Fibroblast of lung (primary cell): ENCODE measurements at regions not wholly inside any gene's neighbourhood (a gene's known extent, or its start where the extent isn't known, plus 50 kb on each side); places are given as distances from the start of the nearest gene placed in this dataset.

ENCODE experiments used
- DNase-seq, 2 donors: peaks; one replicate each; pipeline versions ENCODE4 v3.0.0 to v3.0.0-alpha.2; 2010; ENCODE audit warnings: low read depth in 2 of 2
- H2AFZ ChIP-seq: 2 replicates; pipeline ENCODE4 v1.5.1; 2012; ENCODE audit warnings: low read length, control low read depth, inconsistent platforms
- H3K27ac ChIP-seq: 2 replicates; pipeline ENCODE4 v1.5.1; 2011; ENCODE audit warnings: low read length, control low read depth; ENCODE audit not compliant: insufficient read depth
- H3K27me3 ChIP-seq: 2 replicates; pipeline ENCODE4 v1.5.1; 2011; ENCODE audit warnings: mild to moderate bottlenecking, low read length; ENCODE audit not compliant: control insufficient read depth, insufficient read depth
- H3K36me3 ChIP-seq: 2 replicates; pipeline ENCODE4 v1.5.1; 2011; ENCODE audit warnings: low read length; ENCODE audit not compliant: control insufficient read depth, insufficient read depth
- H3K4me1 ChIP-seq: 2 replicates; pipeline ENCODE4 v1.5.1; 2011; ENCODE audit warnings: low read length; ENCODE audit not compliant: control insufficient read depth, insufficient read depth; ENCODE audit errors: extremely low read depth
- H3K4me2 ChIP-seq: 2 replicates; pipeline ENCODE4 v1.5.1; 2011; ENCODE audit warnings: low read length, control low read depth; ENCODE audit not compliant: insufficient read depth; ENCODE audit errors: extremely low read depth
- H3K4me3 ChIP-seq, 4 experiments: fragments of 200-600 bp in 1 of 4; sonication (generic) in 1 of 4; replicated peaks in 1 of 4; 2 replicates each; pipeline ENCODE4 v1.5.1; 2011 to 2016; ENCODE audit warnings: low read length in 4 of 4, low read depth in 3 of 4, mild to moderate bottlenecking in 3 of 4, control low read depth in 2 of 4, inconsistent platforms in 1 of 4, mixed read lengths in 1 of 4; ENCODE audit not compliant: insufficient read depth in 1 of 4; ENCODE audit errors: control extremely low read depth in 1 of 4
- H3K79me2 ChIP-seq: 2 replicates; pipeline ENCODE4 v1.5.1; 2012; ENCODE audit warnings: mild to moderate bottlenecking, low read length, inconsistent platforms; ENCODE audit not compliant: control insufficient read depth, insufficient read depth
- H3K9ac ChIP-seq: 2 replicates; pipeline ENCODE4 v1.5.1; 2011; ENCODE audit warnings: mild to moderate bottlenecking, low read length, control low read depth; ENCODE audit not compliant: insufficient read depth
- H3K9me3 ChIP-seq: 2 replicates; pipeline ENCODE4 v1.5.1; 2012; ENCODE audit warnings: low read depth, low read length; ENCODE audit not compliant: control insufficient read depth, insufficient read depth
- H4K20me1 ChIP-seq: 2 replicates; pipeline ENCODE4 v1.5.1; 2011; ENCODE audit warnings: low read length; ENCODE audit not compliant: control insufficient read depth, insufficient read depth; ENCODE audit errors: extremely low read depth
- CTCF ChIP-seq, 2 donors: IDR thresholded peaks in 1 of 2; conservative IDR thresholded peaks in 1 of 2; 1 replicate in 1 of 2; 2 replicates in 1 of 2; pipeline ENCODE4 v1.5.1; 2011 to 2012; ENCODE audit warnings: low read length in 2 of 2, control low read depth in 1 of 2, inconsistent platforms in 1 of 2, low read depth in 1 of 2, mild to moderate bottlenecking in 1 of 2
- EZH2 ChIP-seq: IDR thresholded peaks from 2 replicates; pipeline ENCODE4 v1.5.1; 2012; ENCODE audit warnings: low read length, control low read depth, mild to moderate bottlenecking; ENCODE audit errors: missing control alignments

- peak overlapping the region; percentile 7 for H3K9ac ChIP-seq
- peak in 1 of 2 donors; percentile 13 for DNase-seq
- H2AFZ ChIP-seq = no peak overlapping the region
- peak overlapping the region; percentile 65 to 78 (median 73) for H3K4me3 ChIP-seq
- no peaks in the 10 kb centered on the region for H3K36me3 ChIP-seq
- H3K27ac ChIP-seq = peak overlapping the region; percentile 74
- H3K9me3 ChIP-seq = no peaks in the 10 kb centered on the region
- H3K27me3 ChIP-seq = no peaks in the 10 kb centered on the region
- H3K4me1 ChIP-seq = peaks cover 24% of the 10 kb centered on the region
- no peak for TF ChIP-seq CTCF (conservative IDR thresholded peaks at IDR 0.05 in 1 of 2, IDR thresholded peaks at IDR 0.05 in 1 of 2; ENCODE audit: low read depth in 1 of 2, low read length in 2 of 2)
- TF ChIP-seq EZH2 = no peak
- H4K20me1 ChIP-seq = no peaks in the 10 kb centered on the region
- peak overlapping the region; percentile 94 for H3K4me2 ChIP-seq
- H3K79me2 ChIP-seq = peaks cover 36% of the 10 kb centered on the region
These were observed 161.1 kb upstream of the GRK3 start for GRCh38 chr22:25403284-25403810.

DNA sequence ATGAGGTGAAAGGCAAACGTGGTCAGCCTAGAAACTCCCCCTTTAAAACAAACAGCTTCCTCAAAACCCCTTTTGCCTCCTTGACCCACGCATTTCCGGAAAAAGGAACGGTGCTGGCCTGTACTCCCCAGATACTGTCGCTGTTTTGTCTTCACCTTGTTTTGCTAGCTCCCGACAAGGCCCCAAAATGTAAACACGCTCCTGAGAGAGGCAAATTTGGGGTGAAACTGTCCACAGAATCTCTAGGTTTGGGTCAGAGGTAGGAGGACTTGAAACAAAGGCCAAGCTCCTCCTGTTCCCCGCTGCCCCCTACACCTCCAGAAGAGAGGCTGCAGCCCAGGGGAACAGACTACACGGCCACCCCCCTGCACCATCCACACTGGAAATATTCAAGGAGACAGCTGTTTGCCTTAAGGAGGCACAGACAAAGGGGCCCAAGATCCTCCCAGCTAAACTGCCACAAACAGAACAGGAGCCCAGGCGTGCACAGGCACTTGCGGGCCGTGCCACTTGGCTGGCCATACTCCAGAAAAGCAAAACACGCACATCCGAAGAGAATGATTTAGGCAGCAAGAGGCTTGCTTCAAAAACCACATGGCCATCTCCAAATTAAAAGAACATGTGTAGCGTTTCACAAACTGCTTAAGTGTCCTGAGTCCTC is 160.5 kb upstream of the GRK3 start:
- H3K79me2 ChIP-seq = peaks cover 33% of the 10 kb centered on the region

GRCh38 chr22:25404556-25404927 is 159.9 kb upstream of the GRK3 start:
- Histone ChIP-seq H3K4me3 (peak overlapping the region; percentile 65 to 78 (median 73)), H3K36me3 (no peaks in the 10 kb centered on the region), H3K4me2 (peak overlapping the region; percentile 94), H3K27me3 (no peaks in the 10 kb centered on the region), H3K9me3 (no peaks in the 10 kb centered on the region), H4K20me1 (no peaks in the 10 kb centered on the region), H2AFZ (no peak overlapping the region), H3K79me2 (peaks cover 33% of the 10 kb centered on the region), H3K9ac (peak overlapping the region; percentile 63), H3K4me1 (peaks cover 24% of the 10 kb centered on the region), H3K27ac (peak overlapping the region; percentile 74)
- DNase-seq = no peak
- no peak for TF ChIP-seq EZH2
- TF ChIP-seq CTCF (conservative IDR thresholded peaks at IDR 0.05 in 1 of 2, IDR thresholded peaks at IDR 0.05 in 1 of 2; ENCODE audit: low read depth in 1 of 2, low read length in 2 of 2) = no peak

More for the DNA sequence above, 160.5 kb upstream of the GRK3 start:
- Histone ChIP-seq H3K27me3 (no peaks in the 10 kb centered on the region), H4K20me1 (no peaks in the 10 kb centered on the region), H3K4me2 (peak overlapping the region; percentile 94), H3K27ac (peak overlapping the region; percentile 74), H3K4me3 (peak overlapping the region; percentile 65 to 78 (median 73)), H3K9me3 (no peaks in the 10 kb centered on the region), H3K4me1 (peaks cover 24% of the 10 kb centered on the region), H3K9ac (peak overlapping the region; percentile 63), H2AFZ (peak overlapping the region; percentile 28), H3K36me3 (no peaks in the 10 kb centered on the region)
- peak; percentile 32 to 59 for DNase-seq
- peak in 1 of 2 donors; percentile 1 for TF ChIP-seq CTCF (conservative IDR thresholded peaks at IDR 0.05 in 1 of 2, IDR thresholded peaks at IDR 0.05 in 1 of 2; ENCODE audit: low read depth in 1 of 2, low read length in 2 of 2)
- no peak for TF ChIP-seq EZH2
